ENCODE measurements at regions not wholly inside any gene's neighbourhood (a gene's known extent, or its start where the extent isn't known, plus 50 kb on each side); places are given as distances from the start of the nearest gene placed in this dataset.

- no peak overlapping the region for H3K4me3 ChIP-seq (ENCODE audit: low read depth, low read length, poor library complexity, severe bottlenecking)
- DNase-seq (ENCODE audit: low spot score), result no peak
These were observed 140.8 kb upstream of the ZBED5 start for GRCh38 chr11:10998674-10999073.

DNA sequence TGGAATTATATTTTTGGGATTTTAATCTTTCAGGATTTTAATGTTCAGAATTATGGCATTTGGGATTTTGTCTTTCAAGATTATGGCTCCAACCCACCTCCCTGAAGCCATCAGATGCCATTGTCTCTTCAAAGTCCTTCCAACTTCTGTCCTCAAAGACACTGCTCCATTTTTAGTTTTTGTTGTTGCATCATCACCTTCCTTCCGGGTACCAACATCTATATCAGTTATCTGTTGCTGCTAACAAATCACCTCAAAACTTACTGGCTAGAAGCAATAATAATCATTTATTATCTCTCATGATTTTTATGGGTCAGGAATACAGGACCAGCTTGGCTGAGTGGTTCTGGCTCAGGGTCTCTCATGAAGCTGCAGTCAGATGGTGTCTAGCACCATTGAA is 138.8 kb upstream of the ZBED5 start:
- Histone ChIP-seq H3K4me3 (ENCODE audit: low read depth, low read length, poor library complexity, severe bottlenecking) (no peak overlapping the region), H3K36me3 (ENCODE audit: insufficient read depth, low read length, poor library complexity, severe bottlenecking) (no peaks in the 10 kb centered on the region), H3K27ac (ENCODE audit: low read depth, low read length, poor library complexity, severe bottlenecking) (no peak overlapping the region), H3K9me3 (ENCODE audit: low read depth, low read length, poor library complexity, severe bottlenecking) (no peaks in the 10 kb centered on the region), H3K4me1 (ENCODE audit: insufficient read depth, low read length, poor library complexity, severe bottlenecking) (no peaks in the 10 kb centered on the region), H3K27me3 (replicated peaks; ENCODE audit: insufficient read depth, low read depth, low read length, poor library complexity) (no peaks in the 10 kb centered on the region)
- ChIA-PET POLR2A (ENCODE audit: low non-redundant PET) (no interaction called here), CTCF (no interaction called here)
- intact Hi-C loops (cut with micrococcal nuclease; ENCODE audit: unreplicated experiment), result no loop called here
- BruUV-seq (replicated peaks), result no TSS peak
- TF ChIP-seq CTCF (conservative IDR thresholded peaks at IDR 0.05; ENCODE audit: low read depth, low read length) (no peak), EZH2 (IDR thresholded peaks at IDR 0.05; ENCODE audit: borderline replicate concordance, low read depth, low read length, poor library complexity, severe bottlenecking) (no peak)
- no peak for DNase-seq (ENCODE audit: low spot score)

More at GRCh38 chr11:10998674-10999073, 140.8 kb upstream of the ZBED5 start:
- H3K27me3 ChIP-seq (replicated peaks; ENCODE audit: insufficient read depth, low read depth, low read length, poor library complexity), result peaks cover 7% of the 10 kb centered on the region
- BruUV-seq (replicated peaks), result no TSS peak
- ChIA-PET POLR2A (ENCODE audit: low non-redundant PET) (no interaction called here), CTCF (no interaction called here)
- TF ChIP-seq EZH2 (IDR thresholded peaks at IDR 0.05; ENCODE audit: borderline replicate concordance, low read depth, low read length, poor library complexity, severe bottlenecking) (no peak), CTCF (conservative IDR thresholded peaks at IDR 0.05; ENCODE audit: low read depth, low read length) (no peak)
- H3K9me3 ChIP-seq (ENCODE audit: low read depth, low read length, poor library complexity, severe bottlenecking), result no peaks in the 10 kb centered on the region
- intact Hi-C loops (cut with micrococcal nuclease; ENCODE audit: unreplicated experiment), result no loop called here
- H3K4me1 ChIP-seq (ENCODE audit: insufficient read depth, low read length, poor library complexity, severe bottlenecking), result no peaks in the 10 kb centered on the region
- no peaks in the 10 kb centered on the region for H3K36me3 ChIP-seq (ENCODE audit: insufficient read depth, low read length, poor library complexity, severe bottlenecking)
- no peak overlapping the region for H3K27ac ChIP-seq (ENCODE audit: low read depth, low read length, poor library complexity, severe bottlenecking)

GRCh38 chr11:10993640-10994039 is 135.8 kb upstream of the ZBED5 start:
- no peaks in the 10 kb centered on the region for H3K36me3 ChIP-seq (ENCODE audit: insufficient read depth, low read length, poor library complexity, severe bottlenecking)

More at GRCh38 chr11:10993640-10994039, 135.8 kb upstream of the ZBED5 start:
- BruUV-seq (replicated peaks), result no TSS peak
- H3K27ac ChIP-seq (ENCODE audit: low read depth, low read length, poor library complexity, severe bottlenecking), result no peak overlapping the region
- TF ChIP-seq EZH2 (IDR thresholded peaks at IDR 0.05; ENCODE audit: borderline replicate concordance, low read depth, low read length, poor library complexity, severe bottlenecking) (no peak), CTCF (conservative IDR thresholded peaks at IDR 0.05; ENCODE audit: low read depth, low read length) (no peak)
- intact Hi-C loops (cut with micrococcal nuclease; ENCODE audit: unreplicated experiment), result no loop called here
- no peak for DNase-seq (ENCODE audit: low spot score)
- no peaks in the 10 kb centered on the region for H3K9me3 ChIP-seq (ENCODE audit: low read depth, low read length, poor library complexity, severe bottlenecking)
- H3K4me1 ChIP-seq (ENCODE audit: insufficient read depth, low read length, poor library complexity, severe bottlenecking), result no peaks in the 10 kb centered on the region
- H3K27me3 ChIP-seq (replicated peaks; ENCODE audit: insufficient read depth, low read depth, low read length, poor library complexity), result no peaks in the 10 kb centered on the region
- ChIA-PET CTCF (no interaction called here), POLR2A (ENCODE audit: low non-redundant PET) (no interaction called here)
- H3K4me3 ChIP-seq (ENCODE audit: low read depth, low read length, poor library complexity, severe bottlenecking), result no peak overlapping the region

Data from A673 (cell line).